ENCODE measurements at regions not wholly inside any gene's neighbourhood (a gene's known extent, or its start where the extent isn't known, plus 50 kb on each side); places are given as distances from the start of the nearest gene placed in this dataset.

GRCh38 chr6:164379795-164380194 is 929.6 kb downstream of the C6orf118 start:
- no peaks in the 10 kb centered on the region for H3K9me3 ChIP-seq
- H3K27ac ChIP-seq, result no peak overlapping the region
- no peaks in the 10 kb centered on the region for H3K36me3 ChIP-seq
- no peak for TF ChIP-seq CTCF (IDR thresholded peaks at IDR 0.05)
- no peaks in the 10 kb centered on the region for H3K4me1 ChIP-seq
- H3K27me3 ChIP-seq, result no peaks in the 10 kb centered on the region
- no peak for DNase-seq
- ATAC-seq, result no peak
- no peak overlapping the region for H3K4me3 ChIP-seq
- intact Hi-C loops (cut with DNase I), result no loop called here

GRCh38 chr6:164378330-164378729 is 931.1 kb downstream of the C6orf118 start:
- Histone ChIP-seq H3K4me1 (no peaks in the 10 kb centered on the region), H3K9me3 (no peaks in the 10 kb centered on the region), H3K27me3 (no peaks in the 10 kb centered on the region), H3K4me3 (no peak overlapping the region), H3K27ac (no peak overlapping the region), H3K36me3 (no peaks in the 10 kb centered on the region)
- DNase-seq (no peak), ATAC-seq (no peak)
- TF ChIP-seq CTCF (IDR thresholded peaks at IDR 0.05), result no peak
- intact Hi-C loops (cut with DNase I), result no loop called here

GRCh38 chr6:164377348-164377918 is 932.0 kb downstream of the C6orf118 start:
- no peak for TF ChIP-seq CTCF (IDR thresholded peaks at IDR 0.05)
- Histone ChIP-seq H3K27me3 (no peaks in the 10 kb centered on the region), H3K36me3 (no peaks in the 10 kb centered on the region), H3K4me3 (no peak overlapping the region), H3K4me1 (no peaks in the 10 kb centered on the region), H3K27ac (no peak overlapping the region), H3K9me3 (no peaks in the 10 kb centered on the region)
- DNase-seq, result no peak
- intact Hi-C loops (cut with DNase I), result no loop called here
- no peak for ATAC-seq

GRCh38 chr6:164370773-164371172 is 938.6 kb downstream of the C6orf118 start:
- H3K27ac ChIP-seq, result no peak overlapping the region
- TF ChIP-seq CTCF (IDR thresholded peaks at IDR 0.05), result no peak
- intact Hi-C loops (cut with DNase I), result no loop called here
- no peaks in the 10 kb centered on the region for H3K9me3 ChIP-seq
- no peaks in the 10 kb centered on the region for H3K4me1 ChIP-seq
- no peaks in the 10 kb centered on the region for H3K27me3 ChIP-seq
- no peak overlapping the region for H3K4me3 ChIP-seq
- DNase-seq (no peak), ATAC-seq (no peak)
- H3K36me3 ChIP-seq, result no peaks in the 10 kb centered on the region

GRCh38 chr6:164359441-164359840 is 944.9 kb downstream of the QKI start:
- no peaks in the 10 kb centered on the region for H3K9me3 ChIP-seq
- ATAC-seq, result no peak
- no peak overlapping the region for H3K27ac ChIP-seq
- no peak for TF ChIP-seq CTCF (IDR thresholded peaks at IDR 0.05)
- no peaks in the 10 kb centered on the region for H3K27me3 ChIP-seq
- H3K36me3 ChIP-seq, result no peaks in the 10 kb centered on the region
- no peak overlapping the region for H3K4me3 ChIP-seq
- intact Hi-C loops (cut with DNase I), result no loop called here
- DNase-seq, result no peak
- no peaks in the 10 kb centered on the region for H3K4me1 ChIP-seq

GRCh38 chr6:164359036-164359435 is 944.5 kb downstream of the QKI start:
- H3K9me3 ChIP-seq, result no peaks in the 10 kb centered on the region
- no peak overlapping the region for H3K27ac ChIP-seq
- no peak overlapping the region for H3K4me3 ChIP-seq
- H3K4me1 ChIP-seq, result no peaks in the 10 kb centered on the region
- intact Hi-C loops (cut with DNase I), result no loop called here
- no peaks in the 10 kb centered on the region for H3K27me3 ChIP-seq
- ATAC-seq (no peak), DNase-seq (no peak)
- TF ChIP-seq CTCF (IDR thresholded peaks at IDR 0.05), result no peak
- no peaks in the 10 kb centered on the region for H3K36me3 ChIP-seq
